ENCODE measurements at regions not wholly inside any gene's neighbourhood (a gene's known extent, or its start where the extent isn't known, plus 50 kb on each side); places are given as distances from the start of the nearest gene placed in this dataset.

DNA sequence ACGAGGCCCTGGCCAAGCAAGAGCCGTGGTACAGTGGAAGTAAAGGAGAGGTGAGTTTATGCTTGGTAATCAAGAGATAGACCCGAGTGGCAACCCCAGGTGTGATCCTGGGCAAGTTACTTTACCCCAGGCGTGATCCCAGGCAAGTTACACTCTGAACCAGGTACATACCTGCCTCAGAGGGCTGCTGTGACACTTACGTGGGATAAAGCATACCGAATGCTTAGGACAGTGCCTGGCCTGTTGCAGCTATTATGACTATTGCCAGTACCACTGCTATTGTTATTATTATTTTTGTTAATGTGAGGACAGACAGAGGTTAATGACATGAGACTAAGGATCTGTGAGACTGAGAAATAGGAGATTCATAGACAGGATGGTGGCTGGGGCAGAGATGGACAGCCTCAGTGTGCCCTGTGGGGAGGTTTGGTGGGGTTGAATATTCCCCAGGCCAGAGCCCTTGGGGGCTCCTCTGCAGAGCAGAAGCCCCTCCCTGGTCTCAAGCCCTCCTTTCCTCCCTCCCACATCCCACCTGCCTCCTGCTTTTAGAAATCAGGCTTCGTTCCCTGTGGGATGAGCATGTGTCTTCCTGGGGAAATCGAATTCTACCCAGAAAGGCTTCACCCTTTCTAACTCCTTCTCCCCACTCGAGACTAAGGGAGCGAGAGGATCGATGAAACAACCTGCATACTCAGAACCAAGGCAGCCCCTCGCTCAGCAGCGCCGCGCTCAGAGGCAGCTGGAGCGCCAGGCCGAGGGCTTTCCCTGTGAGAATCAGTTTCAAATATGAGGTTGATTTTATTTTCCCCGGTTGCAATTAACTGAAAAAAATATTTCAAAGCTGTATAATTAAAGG is 62.0 kb upstream of the SIX3 start:
- DNase-seq (ENCODE audit: low spot score) = no peak

GRCh38 chr2:44880125-44880483 is 61.4 kb upstream of the SIX3 start:
- DNase-seq (ENCODE audit: low spot score) = no peak

DNA sequence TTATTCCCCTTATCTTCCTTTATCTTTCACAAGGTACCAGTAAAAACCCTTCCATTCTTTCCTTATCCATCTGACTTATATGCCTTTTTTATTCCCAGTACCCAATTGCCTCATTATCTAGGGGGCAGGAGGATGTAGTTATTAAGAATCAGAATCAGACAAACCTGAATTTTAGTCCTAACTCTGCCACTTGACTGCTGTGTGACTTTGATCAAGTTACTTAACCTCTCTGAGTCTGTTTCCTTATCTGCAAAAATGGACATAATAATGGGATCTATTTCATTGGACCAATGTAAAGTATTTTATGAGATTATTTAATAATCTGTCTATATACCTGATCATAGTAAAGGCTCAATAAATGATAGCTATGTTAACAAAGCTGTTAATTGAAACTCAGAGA is 59.6 kb upstream of the SIX3 start:
- no peak for DNase-seq (ENCODE audit: low spot score)

DNA sequence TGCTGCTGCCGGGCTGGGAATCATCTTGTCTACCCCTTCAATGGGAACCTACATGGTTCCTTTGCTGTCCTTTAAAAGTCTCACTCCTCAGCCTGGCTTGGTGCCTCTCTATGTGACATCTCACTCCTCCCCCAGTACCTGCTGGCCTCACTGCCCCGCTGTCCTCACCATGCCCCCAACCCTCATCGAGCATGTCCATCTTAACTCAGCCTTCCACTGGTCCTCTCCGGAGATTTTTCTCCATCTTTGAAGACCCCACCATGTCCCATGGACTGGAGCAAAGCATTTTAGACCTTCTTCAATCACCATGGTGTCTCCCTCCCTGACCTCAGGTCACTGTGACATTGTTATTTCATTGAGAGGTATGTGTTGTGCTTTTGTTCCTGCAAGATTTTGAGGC is 58.1 kb upstream of the SIX3 start:
- DNase-seq (ENCODE audit: low spot score) = no peak

GRCh38 chr2:44884231-44884630 is 57.3 kb upstream of the SIX3 start:
- DNase-seq (ENCODE audit: low spot score) = no peak

- DNase-seq (ENCODE audit: low spot score) = no peak
Observed at GRCh38 chr2:44884677-44885076, 56.8 kb upstream of the SIX3 start.

DNA sequence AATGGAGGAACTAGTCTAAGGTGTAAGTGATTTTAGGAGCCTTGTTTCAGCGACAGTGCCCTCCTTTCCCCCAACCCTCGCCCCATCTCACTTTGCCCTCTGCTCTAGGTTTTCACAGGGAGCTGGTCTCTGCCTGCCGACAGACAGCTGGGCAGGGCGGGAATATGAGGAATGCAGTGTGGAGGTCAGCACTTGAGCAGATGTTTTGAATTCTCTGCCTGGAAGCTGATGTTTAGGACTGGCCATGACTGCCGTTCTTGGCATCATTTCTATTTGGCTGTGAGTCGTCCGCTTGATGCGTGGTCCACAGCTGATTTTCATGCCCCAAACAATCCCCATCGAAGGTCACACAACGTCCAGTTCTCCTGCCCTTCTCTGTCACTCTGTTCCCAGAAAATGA is 55.1 kb upstream of the SIX3 start:
- DNase-seq (ENCODE audit: low spot score) = no peak

DNA sequence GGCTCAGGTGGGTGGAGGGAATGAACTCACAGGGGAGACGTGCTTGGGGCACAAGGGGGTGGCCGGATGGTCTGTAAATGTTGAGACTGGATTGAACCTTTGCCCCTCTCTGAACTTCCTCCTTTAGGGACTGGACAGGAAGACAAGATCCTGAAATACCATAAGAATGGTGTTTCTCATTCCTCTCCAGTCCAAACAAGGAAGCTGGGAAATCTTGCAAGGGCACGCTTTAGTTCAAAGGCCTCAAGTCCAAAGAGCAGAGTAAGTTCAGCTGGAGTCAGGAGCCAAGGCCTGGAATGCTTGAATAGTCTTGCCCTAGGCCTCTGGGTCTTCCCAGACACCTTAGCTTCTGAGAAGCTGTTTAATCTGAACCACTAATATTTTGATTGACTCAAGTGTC is 52.4 kb upstream of the SIX3 start:
- DNase-seq (ENCODE audit: low spot score) = no peak
